ENCODE measurements at regions not wholly inside any gene's neighbourhood (a gene's known extent, or its start where the extent isn't known, plus 50 kb on each side); places are given as distances from the start of the nearest gene placed in this dataset.

- no peak for DNase-seq (ENCODE audit: low spot score)
- Histone ChIP-seq H3K9me3 (ENCODE audit: control insufficient read depth in 4 of 4, low read length in 3 of 4) (no peaks in the 10 kb centered on the region), H3K4me3 (ENCODE audit: low read depth in 1 of 3, low read length in 3 of 3) (no peak overlapping the region), H3K27me3 (ENCODE audit: control insufficient read depth in 4 of 4, insufficient read depth in 4 of 4, low read length in 3 of 4) (no peaks in the 10 kb centered on the region), H3K36me3 (ENCODE audit: control insufficient read depth in 4 of 4, insufficient read depth in 3 of 4, low read depth in 1 of 4, low read length in 3 of 4) (no peaks in the 10 kb centered on the region), H3K9ac (ENCODE audit: low read depth in 1 of 2, low read length in 2 of 2) (no peak overlapping the region), H3K27ac (ENCODE audit: low read depth in 1 of 2, low read length in 2 of 2) (no peak overlapping the region), H3K4me1 (ENCODE audit: control insufficient read depth in 4 of 4, insufficient read depth in 4 of 4, low read length in 3 of 4) (peaks cover 0 to 3% (median 0%) of the 10 kb centered on the region in 4 donors)
- TF ChIP-seq RXRA (IDR thresholded peaks at IDR 0.05) (no peak), ZBTB33 (IDR thresholded peaks at IDR 0.05) (no peak), FOXA1 (IDR thresholded peaks at IDR 0.05) (no peak), MAX (IDR thresholded peaks at IDR 0.05) (no peak), CTCF (IDR thresholded peaks at IDR 0.05; ENCODE audit: low read depth, low read length, missing input control) (no peak), HNF4G (IDR thresholded peaks at IDR 0.05) (no peak), YY1 (IDR thresholded peaks at IDR 0.05) (no peak), GABPA (IDR thresholded peaks at IDR 0.05 in 1 of 2, conservative IDR thresholded peaks at IDR 0.05 in 1 of 2) (no peak), EGR1 (IDR thresholded peaks at IDR 0.05; ENCODE audit: low read depth in 2 of 2) (no peak)
These were observed 165.2 kb downstream of the TMEM38B start for GRCh38 chr9:105859428-105860091.

GRCh38 chr9:105860516-105860915 lies 166.2 kb downstream of the TMEM38B start:
- H3K9me3 ChIP-seq (ENCODE audit: control insufficient read depth in 4 of 4, low read length in 3 of 4): no peaks in the 10 kb centered on the region
- H3K27me3 ChIP-seq (ENCODE audit: control insufficient read depth in 4 of 4, insufficient read depth in 4 of 4, low read length in 3 of 4): no peaks in the 10 kb centered on the region
- no peak overlapping the region for H3K4me3 ChIP-seq (ENCODE audit: low read depth in 1 of 3, low read length in 3 of 3)
- no peak for TF ChIP-seq HNF4G (IDR thresholded peaks at IDR 0.05)
- TF ChIP-seq REST (IDR thresholded peaks at IDR 0.05): no peak
- TF ChIP-seq RXRA (IDR thresholded peaks at IDR 0.05): no peak
- TF ChIP-seq CTCF (IDR thresholded peaks at IDR 0.05; ENCODE audit: low read depth, low read length, missing input control): no peak
- no peak for TF ChIP-seq EGR1 (IDR thresholded peaks at IDR 0.05; ENCODE audit: low read depth in 2 of 2)
- no peak for TF ChIP-seq SP1 (IDR thresholded peaks at IDR 0.05)
- TF ChIP-seq ZBTB33 (IDR thresholded peaks at IDR 0.05): no peak
- no peak for TF ChIP-seq FOXA2 (IDR thresholded peaks at IDR 0.05)
- no peak for TF ChIP-seq FOXA1 (IDR thresholded peaks at IDR 0.05)
- no peak for TF ChIP-seq NR2F2 (IDR thresholded peaks at IDR 0.05)
- TF ChIP-seq ATF3 (IDR thresholded peaks at IDR 0.05): no peak
- no peak for TF ChIP-seq HNF4A (conservative IDR thresholded peaks at IDR 0.05)
- TF ChIP-seq GABPA (IDR thresholded peaks at IDR 0.05 in 1 of 2, conservative IDR thresholded peaks at IDR 0.05 in 1 of 2): no peak
- no peak for TF ChIP-seq MAX (IDR thresholded peaks at IDR 0.05)
- TF ChIP-seq JUND (IDR thresholded peaks at IDR 0.05): no peak
- TF ChIP-seq TAF1 (conservative IDR thresholded peaks at IDR 0.05): no peak
- TF ChIP-seq RAD21 (IDR thresholded peaks at IDR 0.05): no peak
- no peak overlapping the region for H3K9ac ChIP-seq (ENCODE audit: low read depth in 1 of 2, low read length in 2 of 2)
- peaks cover 0 to 3% (median 0%) of the 10 kb centered on the region in 4 donors for H3K4me1 ChIP-seq (ENCODE audit: control insufficient read depth in 4 of 4, insufficient read depth in 4 of 4, low read length in 3 of 4)
- 83% methylated on average over 2 of the region's 2 CpGs for WGBS
- no peak overlapping the region for H3K27ac ChIP-seq (ENCODE audit: low read depth in 1 of 2, low read length in 2 of 2)
- DNase-seq (ENCODE audit: low spot score): no peak
- no peaks in the 10 kb centered on the region for H3K36me3 ChIP-seq (ENCODE audit: control insufficient read depth in 4 of 4, insufficient read depth in 3 of 4, low read depth in 1 of 4, low read length in 3 of 4)

All from liver (tissue), 8 donors.